ENCODE measurements at regions not wholly inside any gene's neighbourhood (a gene's known extent, or its start where the extent isn't known, plus 50 kb on each side); places are given as distances from the start of the nearest gene placed in this dataset.
"Not testable (repeated sequence)": the region's sequence is repeated elsewhere in the genome, so short reads cannot be mapped to it uniquely, and the experiment has no call there.

DNA sequence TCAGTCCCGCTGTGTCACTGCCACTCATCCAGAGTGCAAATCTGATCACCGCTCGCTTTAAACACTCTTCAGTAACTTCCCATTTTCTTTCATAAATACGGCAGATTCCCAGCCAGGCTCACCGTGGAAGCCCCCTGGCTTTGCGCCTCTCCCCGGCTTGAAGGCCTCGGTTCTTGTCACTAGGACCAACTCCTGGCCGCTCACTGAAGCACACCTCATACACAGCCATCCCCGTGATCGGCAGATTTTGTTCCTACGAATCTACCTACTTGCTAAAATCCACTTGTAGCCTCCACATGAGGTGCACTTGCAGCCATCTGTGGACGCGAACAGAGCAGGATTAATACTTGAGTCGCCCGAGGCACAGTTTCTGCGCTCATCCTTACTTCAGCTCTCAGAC lies 462.4 kb upstream of the MYT1L start:
- no peak for DNase-seq

GRCh38 chr2:2791606-2792005 lies 460.5 kb upstream of the MYT1L start:
- no peak for DNase-seq

GRCh38 chr2:2791031-2791430 lies 460.0 kb upstream of the MYT1L start:
- DNase-seq = no peak

DNA sequence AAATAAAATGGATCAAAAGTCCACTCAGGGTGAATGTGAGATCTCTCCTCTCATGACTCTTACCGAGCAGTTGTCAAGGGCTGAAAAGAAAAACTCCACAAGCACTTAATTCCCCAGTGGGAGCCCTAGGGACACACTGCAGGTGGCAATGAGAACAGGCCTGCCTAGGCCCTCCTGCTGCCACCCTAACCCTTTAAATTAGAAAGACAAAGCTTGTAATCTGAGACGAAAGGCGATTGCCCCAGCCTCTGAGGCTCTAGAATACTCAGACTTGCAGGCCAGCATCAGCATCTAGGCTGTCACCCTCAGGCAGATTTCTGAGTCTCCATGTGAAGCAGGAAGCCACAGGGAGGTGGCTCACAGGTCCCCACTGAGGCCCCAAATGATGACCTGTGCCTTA lies 457.0 kb upstream of the MYT1L start:
- no peak for DNase-seq

DNA sequence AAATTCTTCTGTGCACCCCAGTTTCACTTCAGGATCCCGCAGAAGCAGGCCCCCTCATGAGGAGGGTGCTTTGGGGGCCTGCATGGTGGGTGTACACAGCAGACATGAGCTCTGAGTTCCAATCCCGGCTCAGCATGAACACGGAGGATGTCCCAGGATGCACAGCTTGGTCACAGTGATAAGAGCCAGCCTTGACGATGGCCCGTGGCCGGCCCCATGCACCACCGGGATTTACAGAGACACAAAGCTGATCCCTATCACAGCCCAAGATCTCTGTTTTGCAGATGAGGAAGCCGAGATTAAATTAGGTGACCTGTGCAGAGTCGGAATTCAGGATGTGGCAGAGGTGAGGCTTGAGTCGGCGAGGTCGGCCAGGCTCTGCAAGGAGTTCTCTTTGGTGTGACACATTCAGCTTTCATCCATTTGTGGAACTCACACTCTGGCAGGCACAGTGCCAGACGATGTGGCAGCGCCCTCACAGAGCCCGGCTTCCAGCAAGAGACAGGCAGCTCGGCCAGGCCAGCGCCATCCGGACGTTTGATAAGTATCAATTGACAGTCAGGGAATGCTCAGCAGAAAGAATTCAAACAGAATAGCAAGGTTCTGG lies 456.3 kb upstream of the MYT1L start:
- no peak for DNase-seq

DNA sequence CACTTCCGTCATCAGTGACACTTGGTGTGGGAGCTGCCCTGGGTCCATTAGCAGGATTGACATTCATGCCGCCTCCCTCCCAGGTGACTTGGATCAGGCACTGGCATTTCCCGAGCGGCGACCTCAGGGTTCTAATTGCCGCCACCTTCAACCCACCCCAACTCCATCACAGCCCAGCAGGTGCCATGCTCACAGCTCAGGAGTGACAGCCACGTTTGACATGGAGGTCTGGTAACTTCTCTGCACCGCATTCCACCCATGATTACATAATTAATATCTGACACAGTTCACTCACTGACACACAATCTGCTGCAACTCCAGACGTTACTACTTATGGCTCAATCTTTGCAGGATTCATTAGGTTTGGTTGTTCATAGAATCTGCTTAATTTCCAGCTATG lies 450.9 kb upstream of the MYT1L start:
- DNase-seq = no peak

DNA sequence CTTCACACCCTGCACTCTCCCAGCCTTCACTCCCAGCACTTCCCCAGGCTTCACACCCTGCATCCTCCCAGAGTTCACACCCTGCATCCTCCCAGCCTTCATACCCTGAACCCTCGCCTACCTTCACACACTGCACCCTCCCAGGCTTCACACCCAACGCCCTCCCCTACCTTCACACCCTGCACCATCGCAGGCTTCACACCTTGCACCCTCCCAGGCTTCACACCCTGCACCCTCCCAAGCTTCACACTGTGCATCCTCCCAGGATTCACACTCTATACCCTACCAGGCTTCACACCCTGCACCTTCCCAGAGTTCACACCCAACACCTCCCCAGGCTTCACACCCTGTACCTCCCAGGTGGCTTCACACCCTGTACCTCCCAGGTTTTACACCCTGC lies 448.7 kb upstream of the MYT1L start:
- no peak for DNase-seq

- DNase-seq = no peak
Measured at GRCh38 chr2:2777876-2778275, 446.8 kb upstream of the MYT1L start.

GRCh38 chr2:2777213-2777612 lies 446.1 kb upstream of the MYT1L start:
- no peak for DNase-seq

DNA sequence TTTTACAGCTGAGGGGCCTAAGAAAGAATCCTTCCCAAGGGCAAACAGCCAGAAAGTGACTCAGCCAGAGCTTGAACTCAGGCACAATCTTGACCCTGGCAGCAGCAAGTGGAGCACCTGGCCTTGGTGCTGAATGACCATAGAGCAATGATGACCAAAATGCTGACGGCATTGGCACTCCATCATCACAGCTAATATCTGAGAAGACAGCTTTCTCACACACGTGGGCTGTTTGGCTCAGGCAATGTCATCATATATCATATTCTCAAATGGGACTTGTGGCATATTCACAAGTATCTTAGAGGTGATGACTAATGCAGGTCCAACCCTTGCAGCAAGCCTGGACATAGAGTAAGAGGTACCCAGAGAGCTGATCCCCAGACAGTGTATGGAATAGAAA lies 443.9 kb upstream of the MYT1L start:
- DNase-seq = no peak

DNA sequence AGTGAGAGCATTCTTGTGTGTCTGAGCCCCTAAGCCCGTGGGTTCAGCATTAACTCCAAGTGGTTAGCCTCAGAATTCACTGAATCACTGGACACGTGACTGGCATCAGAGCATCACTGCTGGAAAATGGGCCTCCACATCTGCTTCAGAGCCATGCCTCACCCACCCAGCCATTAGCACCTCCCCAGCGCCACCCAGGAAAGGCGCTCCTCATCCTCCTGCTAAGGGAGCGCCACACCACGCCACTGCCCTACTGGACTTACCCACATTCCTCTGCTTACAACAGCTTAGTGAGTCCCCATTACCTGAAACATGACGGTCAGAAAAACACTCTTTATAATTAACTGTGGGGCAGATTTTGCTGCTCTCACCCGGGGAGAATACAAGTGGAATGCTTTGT lies 442.6 kb upstream of the MYT1L start:
- DNase-seq = no peak

DNA sequence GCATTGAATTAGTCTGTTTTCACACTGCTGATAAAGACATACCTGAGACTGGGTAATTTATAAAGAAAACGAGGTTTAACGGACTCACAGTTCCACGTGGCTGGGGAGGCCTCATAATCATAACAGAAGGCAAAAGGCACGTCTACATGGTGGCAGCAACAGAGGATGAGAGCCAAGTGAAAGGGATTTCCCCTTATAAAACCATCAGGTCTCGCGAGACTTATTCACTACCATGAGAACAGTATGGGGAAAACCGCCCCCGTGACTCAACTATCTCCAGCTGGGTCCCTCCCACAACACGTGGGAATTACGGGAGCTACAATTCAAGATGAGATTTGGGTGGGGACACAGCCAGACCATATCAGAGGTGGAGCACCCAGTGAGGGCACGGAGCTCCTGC lies 442.0 kb upstream of the MYT1L start:
- DNase-seq = not testable (repeated sequence)

GRCh38 chr2:2771721-2772411 lies 440.8 kb upstream of the MYT1L start:
- DNase-seq = no peak

GRCh38 chr2:2769481-2770431 lies 438.7 kb upstream of the MYT1L start:
- no peak for DNase-seq

DNA sequence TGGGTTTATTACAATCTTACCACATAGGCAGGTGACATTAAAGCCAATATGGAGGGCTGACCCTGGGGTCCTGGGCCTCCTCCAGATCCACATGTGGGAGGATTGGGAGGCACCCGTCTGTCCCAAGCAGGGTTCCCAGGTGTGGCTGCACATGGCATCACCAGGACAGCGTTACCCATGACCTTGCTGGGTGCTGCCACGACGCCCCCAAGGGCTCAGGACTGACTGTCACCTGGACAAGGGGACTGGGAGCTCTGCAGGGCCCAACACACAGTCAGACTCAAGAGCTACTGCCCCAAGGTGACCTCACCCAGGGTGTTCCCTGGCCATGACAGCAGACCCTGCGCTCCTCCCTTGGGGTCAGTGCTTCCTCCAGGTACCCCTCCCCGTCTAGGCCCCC lies 437.4 kb upstream of the MYT1L start:
- DNase-seq = no peak

- DNase-seq = no peak
Measured at GRCh38 chr2:2767837-2768236, 436.8 kb upstream of the MYT1L start.

GRCh38 chr2:2765839-2766495 lies 434.9 kb upstream of the MYT1L start:
- no peak for DNase-seq

GRCh38 chr2:2765176-2765800 lies 434.2 kb upstream of the MYT1L start:
- DNase-seq = no peak

GRCh38 chr2:2764739-2765138 lies 433.7 kb upstream of the MYT1L start:
- DNase-seq = no peak

DNA sequence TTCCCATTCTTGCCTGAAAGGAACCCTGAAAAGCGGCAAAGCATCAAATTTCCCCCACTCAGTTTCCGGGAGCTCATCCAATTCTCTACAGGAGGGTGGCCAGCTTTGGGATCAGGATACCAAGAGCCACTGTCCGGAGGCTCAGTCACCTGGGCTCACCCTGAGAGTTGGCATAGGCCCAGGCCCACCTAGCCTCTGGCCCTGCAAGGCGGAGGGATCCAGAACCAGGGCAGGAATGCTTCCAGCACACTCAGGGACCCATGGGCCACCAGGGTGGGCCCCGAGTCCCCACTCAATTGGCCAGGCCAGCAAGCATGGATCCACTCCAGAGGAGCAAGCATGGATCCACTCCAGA lies 432.9 kb upstream of the MYT1L start:
- no peak for DNase-seq

GRCh38 chr2:2763351-2764000 lies 432.4 kb upstream of the MYT1L start:
- no peak for DNase-seq

GRCh38 chr2:2762913-2763312 lies 431.8 kb upstream of the MYT1L start:
- no peak for DNase-seq
